Fibroblast of mammary gland (primary cell): ENCODE measurements at regions not wholly inside any gene's neighbourhood (a gene's known extent, or its start where the extent isn't known, plus 50 kb on each side); places are given as distances from the start of the nearest gene placed in this dataset.
A peak's percentile ranks its signal among the peaks of the same experiment; 100 is the strongest.

Source experiments
- DNase-seq: peaks from one replicate; pipeline ENCODE4 v3.0.0-alpha.2; 2010; ENCODE audit warnings: low read depth
- H3K4me3 ChIP-seq: 2 replicates; pipeline ENCODE4 v1.5.1; 2011; ENCODE audit warnings: low read depth, mild to moderate bottlenecking, low read length, moderate library complexity; ENCODE audit not compliant: control insufficient read depth
- TF ChIP-seq, protein P1 (sequence below): conservative IDR thresholded peaks from 2 replicates; pipeline ENCODE4 v1.5.1; 2011; ENCODE audit warnings: low read depth, low read length, inconsistent platforms; ENCODE audit not compliant: control insufficient read depth, insufficient read depth

DNA sequence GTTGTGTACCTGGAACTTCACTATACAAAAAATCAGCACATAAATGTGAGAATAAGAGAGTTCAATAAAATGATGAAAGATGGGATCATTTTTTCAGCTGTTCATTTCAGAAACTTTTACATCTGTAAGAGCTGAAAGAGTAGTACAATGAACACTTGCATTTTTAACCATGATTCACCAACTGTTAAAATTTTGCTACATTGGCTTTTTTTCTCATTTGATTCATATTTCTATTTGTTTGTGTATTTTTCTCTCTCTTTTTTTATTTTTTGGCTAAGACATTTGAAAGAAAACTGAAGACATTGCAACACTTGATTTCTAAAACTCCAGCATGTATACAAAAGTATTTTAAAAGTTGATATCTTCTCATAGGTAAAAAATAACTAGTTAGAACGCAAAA is 98.3 kb upstream of the CDIN1 start:
- no peak for DNase-seq
- TF ChIP-seq, protein P1, sequence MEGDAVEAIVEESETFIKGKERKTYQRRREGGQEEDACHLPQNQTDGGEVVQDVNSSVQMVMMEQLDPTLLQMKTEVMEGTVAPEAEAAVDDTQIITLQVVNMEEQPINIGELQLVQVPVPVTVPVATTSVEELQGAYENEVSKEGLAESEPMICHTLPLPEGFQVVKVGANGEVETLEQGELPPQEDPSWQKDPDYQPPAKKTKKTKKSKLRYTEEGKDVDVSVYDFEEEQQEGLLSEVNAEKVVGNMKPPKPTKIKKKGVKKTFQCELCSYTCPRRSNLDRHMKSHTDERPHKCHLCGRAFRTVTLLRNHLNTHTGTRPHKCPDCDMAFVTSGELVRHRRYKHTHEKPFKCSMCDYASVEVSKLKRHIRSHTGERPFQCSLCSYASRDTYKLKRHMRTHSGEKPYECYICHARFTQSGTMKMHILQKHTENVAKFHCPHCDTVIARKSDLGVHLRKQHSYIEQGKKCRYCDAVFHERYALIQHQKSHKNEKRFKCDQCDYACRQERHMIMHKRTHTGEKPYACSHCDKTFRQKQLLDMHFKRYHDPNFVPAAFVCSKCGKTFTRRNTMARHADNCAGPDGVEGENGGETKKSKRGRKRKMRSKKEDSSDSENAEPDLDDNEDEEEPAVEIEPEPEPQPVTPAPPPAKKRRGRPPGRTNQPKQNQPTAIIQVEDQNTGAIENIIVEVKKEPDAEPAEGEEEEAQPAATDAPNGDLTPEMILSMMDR = no peak
- no peak overlapping the region for H3K4me3 ChIP-seq

DNA sequence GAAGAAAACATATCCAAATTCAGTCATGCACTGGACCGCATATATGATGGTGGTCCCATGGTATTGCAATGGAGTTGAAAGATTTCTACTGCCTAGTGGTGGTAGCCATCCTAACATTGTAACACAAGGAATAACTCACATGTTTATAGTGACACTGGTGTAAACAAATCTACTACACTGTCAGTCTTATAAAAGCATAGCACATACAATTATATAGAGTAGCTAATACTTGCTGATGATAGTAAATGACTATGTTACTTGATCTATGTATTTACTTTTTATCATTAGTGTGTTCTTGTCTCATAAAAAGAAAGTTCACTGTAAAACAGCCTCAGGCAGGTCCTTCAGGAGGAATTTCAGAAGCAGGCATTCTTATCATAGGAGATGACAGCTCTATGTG is 96.0 kb upstream of the CDIN1 start:
- TF ChIP-seq, protein P1 = no peak
- DNase-seq = no peak
- H3K4me3 ChIP-seq = no peak overlapping the region

GRCh38 chr15:36484038-36484778 is 95.2 kb upstream of the CDIN1 start:
- TF ChIP-seq, protein P1 = no peak
- H3K4me3 ChIP-seq = no peak overlapping the region
- peak; percentile 62 for DNase-seq

DNA sequence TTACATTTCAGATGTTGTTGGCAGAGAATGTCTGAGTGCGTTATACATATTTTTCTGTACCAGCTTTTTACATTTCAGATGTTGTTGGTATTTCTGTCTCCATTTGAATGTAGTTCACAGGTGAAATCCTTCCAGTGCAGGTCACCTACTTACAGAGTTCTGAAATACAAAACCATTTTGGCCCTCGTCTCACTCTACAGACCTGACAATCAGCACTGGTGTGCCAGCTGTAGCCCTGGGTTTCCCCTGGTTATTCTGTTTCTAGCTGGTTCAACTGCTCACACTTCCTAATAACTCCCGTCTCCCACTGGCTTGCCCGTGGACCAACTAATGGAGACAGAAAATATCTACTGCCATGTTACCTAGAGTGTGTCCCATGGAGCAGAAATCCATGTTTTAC is 87.5 kb upstream of the CDIN1 start:
- TF ChIP-seq, protein P1 = no peak
- no peak for DNase-seq
- no peak overlapping the region for H3K4me3 ChIP-seq

DNA sequence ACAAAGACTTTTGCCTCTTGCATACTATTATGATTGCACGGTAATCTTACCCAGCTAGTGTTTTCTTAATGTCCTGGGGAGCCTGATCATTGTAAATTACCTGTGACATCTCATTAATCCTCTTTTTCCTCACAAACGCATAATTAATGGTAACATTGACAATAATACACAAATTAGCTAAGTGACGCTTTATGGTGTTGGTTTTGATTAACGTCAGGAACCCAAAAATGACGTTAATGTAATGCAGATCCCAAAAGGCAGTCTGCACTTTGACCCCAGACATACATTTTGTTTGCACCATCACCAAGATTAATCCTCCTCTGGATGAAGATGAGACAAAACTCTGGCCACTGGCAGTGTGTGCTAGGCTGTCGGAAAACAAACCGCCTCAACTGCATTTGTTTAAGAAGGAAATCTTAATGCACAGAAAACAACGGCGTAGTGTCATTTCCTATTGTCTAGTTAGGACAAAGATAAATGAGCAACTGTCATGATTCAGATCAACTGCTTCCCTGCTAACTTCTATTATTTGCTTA is 83.9 kb upstream of the CDIN1 start:
- no peak for DNase-seq
- TF ChIP-seq, protein P1 = no peak
- no peak overlapping the region for H3K4me3 ChIP-seq

- no peak overlapping the region for H3K4me3 ChIP-seq
- TF ChIP-seq, protein P1 = no peak
- DNase-seq = no peak
Observed at GRCh38 chr15:36497901-36498300, 81.5 kb upstream of the CDIN1 start.

DNA sequence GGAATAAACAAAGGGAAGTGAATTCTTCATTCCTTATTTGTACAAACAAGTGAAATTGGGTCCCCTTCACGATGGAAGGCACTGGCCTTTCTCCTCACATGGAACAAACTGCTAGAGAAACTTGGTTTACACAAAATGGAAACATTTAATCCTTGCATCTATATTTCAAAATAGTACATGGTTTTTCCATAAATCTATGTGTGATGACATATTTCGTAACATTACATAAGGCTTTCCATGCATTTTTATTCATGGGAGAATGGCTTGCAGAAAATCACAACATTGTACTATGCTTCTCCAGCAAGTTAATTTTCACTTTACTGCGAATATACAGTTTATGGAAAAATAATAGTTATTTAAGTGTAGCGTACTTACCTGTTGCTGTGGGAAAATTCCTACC is 81.0 kb upstream of the CDIN1 start:
- no peak for DNase-seq
- TF ChIP-seq, protein P1 = no peak
- no peak overlapping the region for H3K4me3 ChIP-seq
